ENCODE measurements at regions not wholly inside any gene's neighbourhood (a gene's known extent, or its start where the extent isn't known, plus 50 kb on each side); places are given as distances from the start of the nearest gene placed in this dataset.

DNA sequence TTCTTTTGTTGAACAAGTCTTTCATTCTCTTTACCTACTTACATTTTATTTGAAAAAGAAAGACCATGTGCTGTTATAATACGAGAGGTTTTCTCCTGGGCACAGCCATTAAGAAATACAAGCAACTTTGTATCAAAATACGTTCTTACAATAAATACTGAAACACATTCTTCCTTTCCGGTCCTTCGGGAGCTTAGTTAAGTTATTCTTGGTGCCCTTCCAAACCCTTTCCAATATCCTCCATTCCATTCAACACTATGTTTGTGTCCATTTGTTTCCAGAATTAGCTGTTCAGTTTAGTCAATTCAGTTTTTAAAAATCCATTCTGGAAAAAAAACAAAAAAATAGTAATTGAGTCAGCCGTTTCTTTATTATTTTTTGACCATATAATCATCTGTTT lies 746.8 kb upstream of the SLC10A2 start:
- Histone ChIP-seq H3K9me3 (ENCODE audit: control insufficient read depth, low read length) (no peaks in the 10 kb centered on the region), H3K4me1 (ENCODE audit: control insufficient read depth, insufficient read depth, low read length) (no peaks in the 10 kb centered on the region), H3K4me3 (ENCODE audit: low read length) (no peak overlapping the region), H3K9ac (ENCODE audit: low read length) (no peak overlapping the region), H3K36me3 (ENCODE audit: control insufficient read depth, insufficient read depth, low read length) (no peaks in the 10 kb centered on the region), H3K27me3 (ENCODE audit: control insufficient read depth, insufficient read depth, low read length) (no peaks in the 10 kb centered on the region)

GRCh38 chr13:103812558-103812957 lies 746.3 kb upstream of the SLC10A2 start:
- Histone ChIP-seq H3K27me3 (ENCODE audit: control insufficient read depth, insufficient read depth, low read length) (no peaks in the 10 kb centered on the region), H3K9me3 (ENCODE audit: control insufficient read depth, low read length) (no peaks in the 10 kb centered on the region), H3K36me3 (ENCODE audit: control insufficient read depth, insufficient read depth, low read length) (no peaks in the 10 kb centered on the region), H3K9ac (ENCODE audit: low read length) (no peak overlapping the region), H3K4me1 (ENCODE audit: control insufficient read depth, insufficient read depth, low read length) (no peaks in the 10 kb centered on the region), H3K4me3 (ENCODE audit: low read length) (no peak overlapping the region)

DNA sequence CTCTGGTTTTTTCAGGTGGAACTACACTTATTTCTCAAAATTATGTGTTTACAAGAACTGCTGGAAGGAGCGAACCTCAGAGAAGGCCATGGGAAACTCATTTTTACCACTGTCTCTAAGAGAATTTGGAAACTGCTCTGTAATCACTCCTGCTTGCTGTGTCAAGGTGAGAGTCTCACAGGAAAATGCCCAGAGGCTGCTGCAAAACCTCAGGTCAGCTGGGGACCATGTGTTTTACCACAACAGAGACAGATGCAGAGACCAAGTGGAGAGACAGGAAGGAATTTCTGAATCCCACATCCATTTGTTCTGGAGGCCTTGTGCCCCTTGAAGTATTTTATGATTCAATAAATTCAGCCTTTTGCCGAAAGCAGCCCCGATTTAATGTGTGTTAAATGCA lies 743.8 kb upstream of the SLC10A2 start:
- Histone ChIP-seq H3K36me3 (ENCODE audit: control insufficient read depth, insufficient read depth, low read length) (no peaks in the 10 kb centered on the region), H3K4me3 (ENCODE audit: low read length) (no peak overlapping the region), H3K4me1 (ENCODE audit: control insufficient read depth, insufficient read depth, low read length) (no peaks in the 10 kb centered on the region), H3K9me3 (ENCODE audit: control insufficient read depth, low read length) (no peaks in the 10 kb centered on the region), H3K9ac (ENCODE audit: low read length) (no peak overlapping the region), H3K27me3 (ENCODE audit: control insufficient read depth, insufficient read depth, low read length) (no peaks in the 10 kb centered on the region)

- Histone ChIP-seq H3K4me1 (ENCODE audit: control insufficient read depth, insufficient read depth, low read length) (no peaks in the 10 kb centered on the region), H3K36me3 (ENCODE audit: control insufficient read depth, insufficient read depth, low read length) (no peaks in the 10 kb centered on the region), H3K27me3 (ENCODE audit: control insufficient read depth, insufficient read depth, low read length) (no peaks in the 10 kb centered on the region), H3K9me3 (ENCODE audit: control insufficient read depth, low read length) (no peaks in the 10 kb centered on the region), H3K9ac (ENCODE audit: low read length) (no peak overlapping the region), H3K4me3 (ENCODE audit: low read length) (no peak overlapping the region)
Observed at GRCh38 chr13:103805771-103806170, 739.6 kb upstream of the SLC10A2 start.

GRCh38 chr13:103803349-103803748 lies 737.1 kb upstream of the SLC10A2 start:
- H3K27me3 ChIP-seq (ENCODE audit: control insufficient read depth, insufficient read depth, low read length): no peaks in the 10 kb centered on the region
- no peak overlapping the region for H3K9ac ChIP-seq (ENCODE audit: low read length)
- H3K4me1 ChIP-seq (ENCODE audit: control insufficient read depth, insufficient read depth, low read length): no peaks in the 10 kb centered on the region
- no peaks in the 10 kb centered on the region for H3K9me3 ChIP-seq (ENCODE audit: control insufficient read depth, low read length)
- no peak overlapping the region for H3K4me3 ChIP-seq (ENCODE audit: low read length)
- no peaks in the 10 kb centered on the region for H3K36me3 ChIP-seq (ENCODE audit: control insufficient read depth, insufficient read depth, low read length)

DNA sequence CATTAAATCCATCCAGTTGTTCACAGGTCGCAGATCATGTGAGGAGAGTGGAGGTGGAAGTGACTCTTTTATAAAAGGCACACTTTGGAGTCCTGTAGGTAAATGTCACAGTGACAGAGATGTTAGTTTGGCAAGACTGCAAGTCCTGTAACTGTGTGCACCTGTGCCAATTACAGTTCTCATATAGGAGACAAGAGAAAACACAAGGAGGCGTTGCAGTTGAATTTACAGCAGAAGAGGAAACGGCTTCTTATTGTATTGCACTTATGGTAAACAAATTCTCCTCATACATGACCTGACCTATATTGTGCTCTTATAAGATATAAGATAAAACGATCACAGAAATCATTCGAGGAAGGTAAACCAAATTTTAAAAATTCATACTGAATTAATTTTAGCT lies 732.8 kb upstream of the SLC10A2 start:
- H3K4me1 ChIP-seq (ENCODE audit: control insufficient read depth, insufficient read depth, low read length): no peaks in the 10 kb centered on the region
- no peaks in the 10 kb centered on the region for H3K9me3 ChIP-seq (ENCODE audit: control insufficient read depth, low read length)
- H3K9ac ChIP-seq (ENCODE audit: low read length): no peak overlapping the region
- no peaks in the 10 kb centered on the region for H3K27me3 ChIP-seq (ENCODE audit: control insufficient read depth, insufficient read depth, low read length)
- no peak overlapping the region for H3K4me3 ChIP-seq (ENCODE audit: low read length)
- no peaks in the 10 kb centered on the region for H3K36me3 ChIP-seq (ENCODE audit: control insufficient read depth, insufficient read depth, low read length)

DNA sequence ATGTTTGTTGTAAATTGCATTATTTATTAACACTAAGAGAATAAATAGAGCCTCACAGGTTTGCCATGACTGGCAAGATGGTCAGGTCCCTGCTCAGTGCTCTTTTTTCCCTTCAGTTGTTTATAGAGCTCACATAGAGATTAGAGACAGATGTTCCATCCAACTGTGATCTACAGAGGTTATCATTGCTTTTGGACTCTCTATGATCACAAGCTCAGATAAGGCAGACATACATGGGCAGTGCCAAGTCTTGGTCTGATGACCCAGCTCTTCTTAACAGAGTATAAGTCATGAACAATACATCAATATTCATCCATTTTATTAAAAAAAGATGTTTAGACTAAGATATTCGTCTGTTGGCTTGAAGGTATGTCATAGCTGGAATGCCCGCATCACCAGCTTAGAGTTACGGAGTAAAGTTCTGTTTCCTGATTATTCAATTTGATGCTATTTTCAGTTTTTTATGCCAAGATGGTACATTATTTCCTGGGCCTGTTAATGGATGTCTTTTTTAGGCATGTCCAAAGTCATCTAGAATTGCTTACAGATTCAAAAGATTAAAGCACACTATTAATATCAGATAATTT lies 729.8 kb upstream of the SLC10A2 start:
- Histone ChIP-seq H3K4me1 (ENCODE audit: control insufficient read depth, insufficient read depth, low read length) (no peaks in the 10 kb centered on the region), H3K4me3 (ENCODE audit: low read length) (no peak overlapping the region), H3K27me3 (ENCODE audit: control insufficient read depth, insufficient read depth, low read length) (no peaks in the 10 kb centered on the region), H3K9me3 (ENCODE audit: control insufficient read depth, low read length) (no peaks in the 10 kb centered on the region), H3K36me3 (ENCODE audit: control insufficient read depth, insufficient read depth, low read length) (no peaks in the 10 kb centered on the region), H3K9ac (ENCODE audit: low read length) (no peak overlapping the region)

GRCh38 chr13:103794526-103794925 lies 728.3 kb upstream of the SLC10A2 start:
- no peaks in the 10 kb centered on the region for H3K4me1 ChIP-seq (ENCODE audit: control insufficient read depth, insufficient read depth, low read length)
- H3K36me3 ChIP-seq (ENCODE audit: control insufficient read depth, insufficient read depth, low read length): no peaks in the 10 kb centered on the region
- H3K9ac ChIP-seq (ENCODE audit: low read length): no peak overlapping the region
- no peaks in the 10 kb centered on the region for H3K27me3 ChIP-seq (ENCODE audit: control insufficient read depth, insufficient read depth, low read length)
- H3K9me3 ChIP-seq (ENCODE audit: control insufficient read depth, low read length): no peaks in the 10 kb centered on the region
- no peak overlapping the region for H3K4me3 ChIP-seq (ENCODE audit: low read length)

GRCh38 chr13:103788061-103788652 lies 721.9 kb upstream of the SLC10A2 start:
- Histone ChIP-seq H3K27me3 (ENCODE audit: control insufficient read depth, insufficient read depth, low read length) (no peaks in the 10 kb centered on the region), H3K4me3 (ENCODE audit: low read length) (no peak overlapping the region), H3K36me3 (ENCODE audit: control insufficient read depth, insufficient read depth, low read length) (no peaks in the 10 kb centered on the region), H3K4me1 (ENCODE audit: control insufficient read depth, insufficient read depth, low read length) (no peaks in the 10 kb centered on the region), H3K9ac (ENCODE audit: low read length) (no peak overlapping the region), H3K9me3 (ENCODE audit: control insufficient read depth, low read length) (no peaks in the 10 kb centered on the region)

DNA sequence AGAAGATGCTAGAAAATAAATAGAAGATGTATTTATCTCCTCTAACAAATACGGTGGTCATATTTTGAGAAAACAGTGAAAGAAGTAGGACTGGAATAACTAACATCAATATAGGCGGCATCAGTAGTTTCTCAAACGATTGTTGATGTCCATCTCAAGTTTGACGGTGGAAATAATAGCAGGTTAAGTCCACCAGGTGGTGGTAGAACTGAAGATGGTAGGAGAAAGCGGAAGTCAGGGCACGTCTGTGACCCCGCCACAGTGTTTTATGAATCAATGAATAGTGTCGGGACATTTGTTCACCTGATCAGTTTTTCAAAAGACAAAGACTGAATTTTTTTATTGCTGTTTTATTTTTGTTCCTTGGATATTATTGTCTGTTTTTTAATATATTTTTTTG lies 706.4 kb upstream of the SLC10A2 start:
- no peak overlapping the region for H3K9ac ChIP-seq (ENCODE audit: low read length)
- no peak overlapping the region for H3K4me3 ChIP-seq (ENCODE audit: low read length)
- no peaks in the 10 kb centered on the region for H3K27me3 ChIP-seq (ENCODE audit: control insufficient read depth, insufficient read depth, low read length)
- no peaks in the 10 kb centered on the region for H3K9me3 ChIP-seq (ENCODE audit: control insufficient read depth, low read length)
- H3K36me3 ChIP-seq (ENCODE audit: control insufficient read depth, insufficient read depth, low read length): no peaks in the 10 kb centered on the region
- H3K4me1 ChIP-seq (ENCODE audit: control insufficient read depth, insufficient read depth, low read length): no peaks in the 10 kb centered on the region

- no peaks in the 10 kb centered on the region for H3K9me3 ChIP-seq (ENCODE audit: control insufficient read depth, low read length)
- no peak overlapping the region for H3K4me3 ChIP-seq (ENCODE audit: low read length)
- no peaks in the 10 kb centered on the region for H3K36me3 ChIP-seq (ENCODE audit: control insufficient read depth, insufficient read depth, low read length)
- no peak overlapping the region for H3K9ac ChIP-seq (ENCODE audit: low read length)
- H3K4me1 ChIP-seq (ENCODE audit: control insufficient read depth, insufficient read depth, low read length): no peaks in the 10 kb centered on the region
- H3K27me3 ChIP-seq (ENCODE audit: control insufficient read depth, insufficient read depth, low read length): no peaks in the 10 kb centered on the region
Observed at GRCh38 chr13:103762523-103762922, 696.3 kb upstream of the SLC10A2 start.

GRCh38 chr13:103759361-103759760 lies 693.1 kb upstream of the SLC10A2 start:
- H3K4me3 ChIP-seq (ENCODE audit: low read length): no peak overlapping the region
- no peaks in the 10 kb centered on the region for H3K27me3 ChIP-seq (ENCODE audit: control insufficient read depth, insufficient read depth, low read length)
- no peaks in the 10 kb centered on the region for H3K9me3 ChIP-seq (ENCODE audit: control insufficient read depth, low read length)
- no peak overlapping the region for H3K9ac ChIP-seq (ENCODE audit: low read length)
- H3K4me1 ChIP-seq (ENCODE audit: control insufficient read depth, insufficient read depth, low read length): no peaks in the 10 kb centered on the region
- H3K36me3 ChIP-seq (ENCODE audit: control insufficient read depth, insufficient read depth, low read length): no peaks in the 10 kb centered on the region

- no peak overlapping the region for H3K4me3 ChIP-seq (ENCODE audit: low read length)
- H3K9me3 ChIP-seq (ENCODE audit: control insufficient read depth, low read length): no peaks in the 10 kb centered on the region
- no peak overlapping the region for H3K9ac ChIP-seq (ENCODE audit: low read length)
- no peaks in the 10 kb centered on the region for H3K27me3 ChIP-seq (ENCODE audit: control insufficient read depth, insufficient read depth, low read length)
- H3K4me1 ChIP-seq (ENCODE audit: control insufficient read depth, insufficient read depth, low read length): no peaks in the 10 kb centered on the region
- H3K36me3 ChIP-seq (ENCODE audit: control insufficient read depth, insufficient read depth, low read length): no peaks in the 10 kb centered on the region
Observed at GRCh38 chr13:103758222-103758621, 692.0 kb upstream of the SLC10A2 start.
